ENCODE measurements at regions not wholly inside any gene's neighbourhood (a gene's known extent, or its start where the extent isn't known, plus 50 kb on each side); places are given as distances from the start of the nearest gene placed in this dataset.

DNA sequence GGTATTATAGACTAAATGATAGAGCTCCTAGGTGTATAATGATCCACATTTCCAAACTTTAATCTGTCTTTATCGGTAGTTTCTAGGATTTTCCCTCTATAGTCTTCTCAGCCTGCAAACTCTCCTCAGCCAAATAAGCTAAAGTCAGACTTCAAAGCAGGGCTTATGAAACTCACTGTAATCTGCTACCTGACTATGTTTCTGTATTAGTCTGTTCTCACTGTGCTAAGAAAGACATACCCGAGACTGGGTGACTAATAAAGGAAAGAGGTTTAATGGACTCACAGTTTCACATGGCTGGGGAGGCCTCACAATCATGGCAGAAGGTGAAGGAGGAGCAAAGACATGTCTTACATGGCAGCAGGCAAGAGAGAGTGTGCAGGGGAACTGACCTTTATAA, 928.7 kb upstream of the ADGRB3 start:
- TF ChIP-seq SIN3A (IDR thresholded peaks at IDR 0.05; ENCODE audit: borderline replicate concordance, insufficient read depth, low read length) = no peak
- TF ChIP-seq POLR2AphosphoS5 (IDR thresholded peaks at IDR 0.05; ENCODE audit: low read depth, low read length) = no peak
- TF ChIP-seq, protein P1, sequence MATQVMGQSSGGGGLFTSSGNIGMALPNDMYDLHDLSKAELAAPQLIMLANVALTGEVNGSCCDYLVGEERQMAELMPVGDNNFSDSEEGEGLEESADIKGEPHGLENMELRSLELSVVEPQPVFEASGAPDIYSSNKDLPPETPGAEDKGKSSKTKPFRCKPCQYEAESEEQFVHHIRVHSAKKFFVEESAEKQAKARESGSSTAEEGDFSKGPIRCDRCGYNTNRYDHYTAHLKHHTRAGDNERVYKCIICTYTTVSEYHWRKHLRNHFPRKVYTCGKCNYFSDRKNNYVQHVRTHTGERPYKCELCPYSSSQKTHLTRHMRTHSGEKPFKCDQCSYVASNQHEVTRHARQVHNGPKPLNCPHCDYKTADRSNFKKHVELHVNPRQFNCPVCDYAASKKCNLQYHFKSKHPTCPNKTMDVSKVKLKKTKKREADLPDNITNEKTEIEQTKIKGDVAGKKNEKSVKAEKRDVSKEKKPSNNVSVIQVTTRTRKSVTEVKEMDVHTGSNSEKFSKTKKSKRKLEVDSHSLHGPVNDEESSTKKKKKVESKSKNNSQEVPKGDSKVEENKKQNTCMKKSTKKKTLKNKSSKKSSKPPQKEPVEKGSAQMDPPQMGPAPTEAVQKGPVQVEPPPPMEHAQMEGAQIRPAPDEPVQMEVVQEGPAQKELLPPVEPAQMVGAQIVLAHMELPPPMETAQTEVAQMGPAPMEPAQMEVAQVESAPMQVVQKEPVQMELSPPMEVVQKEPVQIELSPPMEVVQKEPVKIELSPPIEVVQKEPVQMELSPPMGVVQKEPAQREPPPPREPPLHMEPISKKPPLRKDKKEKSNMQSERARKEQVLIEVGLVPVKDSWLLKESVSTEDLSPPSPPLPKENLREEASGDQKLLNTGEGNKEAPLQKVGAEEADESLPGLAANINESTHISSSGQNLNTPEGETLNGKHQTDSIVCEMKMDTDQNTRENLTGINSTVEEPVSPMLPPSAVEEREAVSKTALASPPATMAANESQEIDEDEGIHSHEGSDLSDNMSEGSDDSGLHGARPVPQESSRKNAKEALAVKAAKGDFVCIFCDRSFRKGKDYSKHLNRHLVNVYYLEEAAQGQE (IDR thresholded peaks at IDR 0.05; ENCODE audit: insufficient read depth in 1 of 2, low read depth in 2 of 2, low read length in 2 of 2) = no peak
- no peak for TF ChIP-seq TAF1 (IDR thresholded peaks at IDR 0.05; ENCODE audit: borderline replicate concordance, insufficient read depth, low read length)
- no peak for TF ChIP-seq FOXP2 (optimal IDR thresholded peaks at IDR 0.05; ENCODE audit: borderline replicate concordance, extremely low read depth, extremely low read length, insufficient read depth)

DNA sequence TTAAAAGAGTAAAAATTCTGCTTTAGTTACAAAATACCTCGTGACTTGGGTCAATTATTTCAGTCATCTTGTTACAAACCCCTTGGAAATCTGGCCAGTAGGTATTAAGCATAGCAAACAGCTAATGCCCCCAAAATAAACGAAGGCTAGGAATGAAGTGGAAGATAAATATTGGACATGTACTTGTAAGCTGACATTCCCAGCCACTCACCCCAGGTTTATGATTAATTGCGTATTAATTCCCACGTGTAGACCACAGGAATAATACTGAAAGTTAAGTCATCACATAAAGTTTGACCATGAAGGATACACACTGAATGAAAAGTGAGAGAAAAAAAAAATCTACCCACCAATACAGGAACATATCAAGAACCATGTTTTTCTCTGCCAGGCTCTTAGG, 936.5 kb upstream of the ADGRB3 start:
- TF ChIP-seq, protein P1 (IDR thresholded peaks at IDR 0.05; ENCODE audit: insufficient read depth in 1 of 2, low read depth in 2 of 2, low read length in 2 of 2) = no peak
- TF ChIP-seq FOXP2 (optimal IDR thresholded peaks at IDR 0.05; ENCODE audit: borderline replicate concordance, extremely low read depth, extremely low read length, insufficient read depth) = no peak
- TF ChIP-seq TAF1 (IDR thresholded peaks at IDR 0.05; ENCODE audit: borderline replicate concordance, insufficient read depth, low read length) = no peak
- TF ChIP-seq POLR2AphosphoS5 (IDR thresholded peaks at IDR 0.05; ENCODE audit: low read depth, low read length) = no peak
- no peak for TF ChIP-seq SIN3A (IDR thresholded peaks at IDR 0.05; ENCODE audit: borderline replicate concordance, insufficient read depth, low read length)

- TF ChIP-seq POLR2AphosphoS5 (IDR thresholded peaks at IDR 0.05; ENCODE audit: low read depth, low read length) (no peak), SIN3A (IDR thresholded peaks at IDR 0.05; ENCODE audit: borderline replicate concordance, insufficient read depth, low read length) (no peak), FOXP2 (optimal IDR thresholded peaks at IDR 0.05; ENCODE audit: borderline replicate concordance, extremely low read depth, extremely low read length, insufficient read depth) (no peak), TAF1 (IDR thresholded peaks at IDR 0.05; ENCODE audit: borderline replicate concordance, insufficient read depth, low read length) (no peak)
- TF ChIP-seq, protein P1 (IDR thresholded peaks at IDR 0.05; ENCODE audit: insufficient read depth in 1 of 2, low read depth in 2 of 2, low read length in 2 of 2) = no peak
Observed at GRCh38 chr6:67694127-67694526, 941.0 kb upstream of the ADGRB3 start.

- TF ChIP-seq POLR2AphosphoS5 (IDR thresholded peaks at IDR 0.05; ENCODE audit: low read depth, low read length) = no peak
- TF ChIP-seq, protein P1 (IDR thresholded peaks at IDR 0.05; ENCODE audit: insufficient read depth in 1 of 2, low read depth in 2 of 2, low read length in 2 of 2) = no peak
- TF ChIP-seq FOXP2 (optimal IDR thresholded peaks at IDR 0.05; ENCODE audit: borderline replicate concordance, extremely low read depth, extremely low read length, insufficient read depth) = no peak
- TF ChIP-seq TAF1 (IDR thresholded peaks at IDR 0.05; ENCODE audit: borderline replicate concordance, insufficient read depth, low read length) = no peak
- TF ChIP-seq SIN3A (IDR thresholded peaks at IDR 0.05; ENCODE audit: borderline replicate concordance, insufficient read depth, low read length) = no peak
Observed at GRCh38 chr6:67689329-67689728, 945.8 kb upstream of the ADGRB3 start.

DNA sequence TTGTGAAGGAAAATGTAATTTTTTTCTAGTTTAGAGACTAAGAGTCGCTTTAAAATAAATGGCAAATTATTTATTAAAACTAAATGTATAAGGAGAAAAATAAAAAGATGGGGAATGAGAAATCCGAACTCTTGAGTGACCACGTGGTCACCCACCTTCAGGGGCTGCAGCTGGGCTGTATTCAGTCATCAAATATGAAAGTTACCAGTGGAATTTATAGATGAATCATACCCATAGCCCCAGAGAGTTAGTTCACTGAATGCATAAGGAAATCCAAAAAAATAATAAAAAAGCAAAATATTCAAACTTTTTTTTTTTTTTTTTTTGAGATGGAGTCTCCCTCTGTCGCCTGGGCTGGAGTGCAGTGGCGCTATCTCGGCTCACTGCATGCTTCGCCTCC, 947.7 kb upstream of the ADGRB3 start:
- TF ChIP-seq SIN3A (IDR thresholded peaks at IDR 0.05; ENCODE audit: borderline replicate concordance, insufficient read depth, low read length) = no peak
- TF ChIP-seq FOXP2 (optimal IDR thresholded peaks at IDR 0.05; ENCODE audit: borderline replicate concordance, extremely low read depth, extremely low read length, insufficient read depth) = no peak
- TF ChIP-seq, protein P1 (IDR thresholded peaks at IDR 0.05; ENCODE audit: insufficient read depth in 1 of 2, low read depth in 2 of 2, low read length in 2 of 2) = no peak
- no peak for TF ChIP-seq TAF1 (IDR thresholded peaks at IDR 0.05; ENCODE audit: borderline replicate concordance, insufficient read depth, low read length)
- TF ChIP-seq POLR2AphosphoS5 (IDR thresholded peaks at IDR 0.05; ENCODE audit: low read depth, low read length) = no peak
